ENCODE measurements at regions not wholly inside any gene's neighbourhood (a gene's known extent, or its start where the extent isn't known, plus 50 kb on each side); places are given as distances from the start of the nearest gene placed in this dataset.

DNA sequence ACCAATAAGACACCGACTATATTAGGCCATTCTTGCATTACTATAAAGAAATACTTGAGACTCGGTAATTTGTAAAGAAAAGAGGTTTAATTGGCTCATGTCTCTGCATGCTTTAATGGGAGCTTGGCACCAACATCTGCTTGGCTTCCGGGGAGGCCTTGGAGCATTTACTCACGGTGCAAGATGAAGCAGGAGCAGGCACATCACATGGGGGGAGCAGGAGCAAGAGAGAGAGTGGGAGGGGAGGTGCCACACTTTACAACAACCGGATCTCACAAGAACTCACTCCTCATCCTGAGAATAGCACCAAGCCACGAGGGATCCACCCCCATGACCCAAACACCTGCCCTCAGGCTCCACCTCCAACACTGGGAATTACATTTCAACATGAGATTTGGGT is 224.8 kb downstream of the KLF5 start:
- POLR2A ChIA-PET: interaction anchor here (0.5 kb wide), 1 partner anchor 116 kb away, joined by 4 read pairs; no protein-coding TSS in a partner anchor
- TF ChIP-seq, protein P1, sequence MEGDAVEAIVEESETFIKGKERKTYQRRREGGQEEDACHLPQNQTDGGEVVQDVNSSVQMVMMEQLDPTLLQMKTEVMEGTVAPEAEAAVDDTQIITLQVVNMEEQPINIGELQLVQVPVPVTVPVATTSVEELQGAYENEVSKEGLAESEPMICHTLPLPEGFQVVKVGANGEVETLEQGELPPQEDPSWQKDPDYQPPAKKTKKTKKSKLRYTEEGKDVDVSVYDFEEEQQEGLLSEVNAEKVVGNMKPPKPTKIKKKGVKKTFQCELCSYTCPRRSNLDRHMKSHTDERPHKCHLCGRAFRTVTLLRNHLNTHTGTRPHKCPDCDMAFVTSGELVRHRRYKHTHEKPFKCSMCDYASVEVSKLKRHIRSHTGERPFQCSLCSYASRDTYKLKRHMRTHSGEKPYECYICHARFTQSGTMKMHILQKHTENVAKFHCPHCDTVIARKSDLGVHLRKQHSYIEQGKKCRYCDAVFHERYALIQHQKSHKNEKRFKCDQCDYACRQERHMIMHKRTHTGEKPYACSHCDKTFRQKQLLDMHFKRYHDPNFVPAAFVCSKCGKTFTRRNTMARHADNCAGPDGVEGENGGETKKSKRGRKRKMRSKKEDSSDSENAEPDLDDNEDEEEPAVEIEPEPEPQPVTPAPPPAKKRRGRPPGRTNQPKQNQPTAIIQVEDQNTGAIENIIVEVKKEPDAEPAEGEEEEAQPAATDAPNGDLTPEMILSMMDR (IDR thresholded peaks at IDR 0.05; ENCODE audit: unreplicated experiment): no peak
- no TSS peak for BruUV-seq (replicated peaks)
- intact Hi-C loops (cut with micrococcal nuclease): no loop called here
- peaks cover 13% of the 10 kb centered on the region for H3K9me3 Mint-ChIP-seq (ENCODE audit: unreplicated experiment)
- H3K36me3 Mint-ChIP-seq (ENCODE audit: insufficient read depth, unreplicated experiment): peaks cover 6% of the 10 kb centered on the region
- H3K4me1 Mint-ChIP-seq (ENCODE audit: insufficient read depth, unreplicated experiment): peaks cover 12% of the 10 kb centered on the region
- no peaks in the 10 kb centered on the region for H3K27me3 Mint-ChIP-seq (ENCODE audit: insufficient read depth, unreplicated experiment)
- CTCF ChIA-PET: interaction anchor here (0.7 kb wide), 1 partner anchor 86 kb away, joined by 3 read pairs; no protein-coding TSS in a partner anchor
- DNase-seq (ENCODE audit: unreplicated experiment): no peak
- H3K4me3 Mint-ChIP-seq (ENCODE audit: unreplicated experiment): no peak overlapping the region
- no peak overlapping the region for H3K27ac Mint-ChIP-seq (ENCODE audit: low read depth, unreplicated experiment)

GRCh38 chr13:73281746-73282145 is 222.9 kb downstream of the KLF5 start:
- intact Hi-C loops (cut with micrococcal nuclease): no loop called here
- no peak overlapping the region for H3K4me3 Mint-ChIP-seq (ENCODE audit: unreplicated experiment)
- no peak overlapping the region for H3K27ac Mint-ChIP-seq (ENCODE audit: low read depth, unreplicated experiment)
- POLR2A ChIA-PET: interaction anchor here (0.6 to 1.9 kb wide), 4 partner anchors 8 to 57 kb away, joined by 3 to 8 read pairs (median 4); no protein-coding TSS in a partner anchor
- TF ChIP-seq, protein P1 (IDR thresholded peaks at IDR 0.05; ENCODE audit: unreplicated experiment): no peak
- peaks cover 13% of the 10 kb centered on the region for H3K9me3 Mint-ChIP-seq (ENCODE audit: unreplicated experiment)
- no peaks in the 10 kb centered on the region for H3K27me3 Mint-ChIP-seq (ENCODE audit: insufficient read depth, unreplicated experiment)
- peaks cover 6% of the 10 kb centered on the region for H3K4me1 Mint-ChIP-seq (ENCODE audit: insufficient read depth, unreplicated experiment)
- H3K36me3 Mint-ChIP-seq (ENCODE audit: insufficient read depth, unreplicated experiment): peaks cover 3% of the 10 kb centered on the region
- DNase-seq (ENCODE audit: unreplicated experiment): no peak
- BruUV-seq (replicated peaks): no TSS peak
- CTCF ChIA-PET: interaction anchor here (0.9 kb wide), 1 partner anchor 32 kb away, joined by 3 read pairs; no protein-coding TSS in a partner anchor

DNA sequence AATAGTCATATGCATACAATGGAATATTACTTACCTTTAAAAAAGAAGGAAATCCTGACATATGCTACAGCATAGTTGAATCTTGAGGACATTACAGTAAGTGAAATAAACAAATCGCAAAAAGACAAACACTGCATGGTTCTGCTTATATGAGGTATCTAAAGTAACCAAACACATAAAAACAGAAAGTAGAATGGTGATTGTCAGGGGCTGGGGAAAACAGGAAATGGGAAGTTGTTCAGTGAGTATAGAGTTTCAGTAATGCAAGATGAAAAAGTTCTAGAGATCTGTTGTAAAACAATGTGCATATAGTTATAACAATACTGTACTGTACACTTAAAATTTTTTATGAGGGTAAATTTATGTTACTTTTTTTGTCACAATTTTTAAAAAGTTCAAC is 219.4 kb downstream of the KLF5 start:
- no peak overlapping the region for H3K27ac Mint-ChIP-seq (ENCODE audit: low read depth, unreplicated experiment)
- POLR2A ChIA-PET: interaction anchor here (1.0 kb wide), 1 partner anchor 220 kb away, joined by 4 read pairs; no protein-coding TSS in a partner anchor
- CTCF ChIA-PET: no interaction called here
- peaks cover 15% of the 10 kb centered on the region for H3K4me1 Mint-ChIP-seq (ENCODE audit: insufficient read depth, unreplicated experiment)
- TF ChIP-seq, protein P1 (IDR thresholded peaks at IDR 0.05; ENCODE audit: unreplicated experiment): no peak
- intact Hi-C loops (cut with micrococcal nuclease): no loop called here
- H3K9me3 Mint-ChIP-seq (ENCODE audit: unreplicated experiment): peaks cover 1% of the 10 kb centered on the region
- BruUV-seq (replicated peaks): no TSS peak
- no peak overlapping the region for H3K4me3 Mint-ChIP-seq (ENCODE audit: unreplicated experiment)
- no peak for DNase-seq (ENCODE audit: unreplicated experiment)
- no peaks in the 10 kb centered on the region for H3K36me3 Mint-ChIP-seq (ENCODE audit: insufficient read depth, unreplicated experiment)
- H3K27me3 Mint-ChIP-seq (ENCODE audit: insufficient read depth, unreplicated experiment): no peaks in the 10 kb centered on the region

GRCh38 chr13:73275163-73275562 is 216.4 kb downstream of the KLF5 start:
- no peak for DNase-seq (ENCODE audit: unreplicated experiment)
- CTCF ChIA-PET: interaction anchor here (1.6 kb wide), 1 partner anchor 15 kb away, joined by 5 read pairs; no protein-coding TSS in a partner anchor
- no peak overlapping the region for H3K27ac Mint-ChIP-seq (ENCODE audit: low read depth, unreplicated experiment)
- H3K4me1 Mint-ChIP-seq (ENCODE audit: insufficient read depth, unreplicated experiment): peaks cover 24% of the 10 kb centered on the region
- no peaks in the 10 kb centered on the region for H3K27me3 Mint-ChIP-seq (ENCODE audit: insufficient read depth, unreplicated experiment)
- intact Hi-C loops (cut with micrococcal nuclease): no loop called here
- TF ChIP-seq, protein P1 (IDR thresholded peaks at IDR 0.05; ENCODE audit: unreplicated experiment): no peak
- H3K4me3 Mint-ChIP-seq (ENCODE audit: unreplicated experiment): no peak overlapping the region
- POLR2A ChIA-PET: interaction anchor here (1.3 to 2.0 kb wide), 3 partner anchors 7 to 26 kb away, joined by 3 to 8 read pairs (median 4); no protein-coding TSS in a partner anchor
- BruUV-seq (replicated peaks): no TSS peak
- H3K9me3 Mint-ChIP-seq (ENCODE audit: unreplicated experiment): peaks cover under 1% of the 10 kb centered on the region
- no peaks in the 10 kb centered on the region for H3K36me3 Mint-ChIP-seq (ENCODE audit: insufficient read depth, unreplicated experiment)
